C4-2B (cell line): ENCODE measurements at regions not wholly inside any gene's neighbourhood (a gene's known extent, or its start where the extent isn't known, plus 50 kb on each side); places are given as distances from the start of the nearest gene placed in this dataset.

ENCODE experiments used
- CTCF ChIP-seq: fragments of 450-650 bp; conservative IDR thresholded peaks from 2 replicates; pipeline ENCODE4 v1.5.1; 2017; ENCODE audit warnings: mild to moderate bottlenecking
- ZFX ChIP-seq: fragments of 450-650 bp; IDR thresholded peaks from 2 replicates; pipeline ENCODE4 v1.6.1; 2017

DNA sequence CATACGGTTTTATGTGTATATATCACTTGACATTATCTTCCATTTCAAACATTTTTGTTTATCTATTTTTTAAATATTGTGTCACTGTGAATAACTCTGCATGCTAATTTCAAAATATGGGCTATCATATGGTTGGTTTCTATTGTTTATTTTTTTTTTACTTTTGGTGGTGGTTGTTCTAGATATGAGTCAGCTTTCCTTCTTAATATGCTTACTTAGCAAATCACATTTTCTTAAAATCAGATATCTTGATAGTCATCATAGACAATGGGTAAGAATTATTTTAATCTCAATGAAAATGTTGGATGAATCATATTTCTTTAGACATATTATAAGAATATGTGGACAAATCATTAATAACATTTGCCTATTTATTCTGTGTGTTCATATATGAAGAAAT lies 881.5 kb downstream of the BRINP3 start:
- TF ChIP-seq CTCF = no peak
- TF ChIP-seq ZFX = no peak
